ENCODE measurements at regions not wholly inside any gene's neighbourhood (a gene's known extent, or its start where the extent isn't known, plus 50 kb on each side); places are given as distances from the start of the nearest gene placed in this dataset.
"Not testable (repeated sequence)": the region's sequence is repeated elsewhere in the genome, so short reads cannot be mapped to it uniquely, and the experiment has no call there.

GRCh38 chr12:28994179-28994715, 154.8 kb upstream of the FAR2 start:
- no peak for FAIRE-seq

GRCh38 chr12:28996688-28997087, 152.4 kb upstream of the FAR2 start:
- FAIRE-seq: no peak

GRCh38 chr12:28998662-28999120, 150.4 kb upstream of the FAR2 start:
- FAIRE-seq: no peak

- FAIRE-seq: no peak
These were observed 144.8 kb upstream of the FAR2 start for GRCh38 chr12:29004066-29004935.

- no peak for FAIRE-seq
These were observed 144.2 kb upstream of the FAR2 start for GRCh38 chr12:29004936-29005304.

GRCh38 chr12:29008786-29009185, 140.3 kb upstream of the FAR2 start:
- FAIRE-seq: no peak

GRCh38 chr12:29012673-29013072, 136.4 kb upstream of the FAR2 start:
- FAIRE-seq: no peak

GRCh38 chr12:29017532-29017931, 131.5 kb upstream of the FAR2 start:
- FAIRE-seq: not testable (repeated sequence)

- FAIRE-seq: no peak
These were observed 125.5 kb upstream of the FAR2 start for GRCh38 chr12:29023436-29024076.

- no peak for FAIRE-seq
These were observed 125.0 kb upstream of the FAR2 start for GRCh38 chr12:29024117-29024516.

GRCh38 chr12:29025937-29026336, 123.1 kb upstream of the FAR2 start:
- no peak for FAIRE-seq

GRCh38 chr12:29026419-29026818, 122.7 kb upstream of the FAR2 start:
- FAIRE-seq: no peak

- FAIRE-seq: not testable (repeated sequence)
These were observed 119.6 kb upstream of the FAR2 start for GRCh38 chr12:29029484-29029883.

- FAIRE-seq: no peak
These were observed 119.1 kb upstream of the FAR2 start for GRCh38 chr12:29030006-29030405.

GRCh38 chr12:29032446-29032845, 116.6 kb upstream of the FAR2 start:
- no peak for FAIRE-seq

GRCh38 chr12:29033519-29033918, 115.6 kb upstream of the FAR2 start:
- no peak for FAIRE-seq

GRCh38 chr12:29035112-29035511, 114.0 kb upstream of the FAR2 start:
- no peak for FAIRE-seq

GRCh38 chr12:29039013-29039412, 110.1 kb upstream of the FAR2 start:
- no peak for FAIRE-seq

GRCh38 chr12:29041621-29042020, 107.5 kb upstream of the FAR2 start:
- FAIRE-seq: peak; percentile 89

GRCh38 chr12:29043069-29043468, 106.0 kb upstream of the FAR2 start:
- no peak for FAIRE-seq

GRCh38 chr12:29044799-29045198, 104.3 kb upstream of the FAR2 start:
- no peak for FAIRE-seq

GRCh38 chr12:29048787-29049186, 100.3 kb upstream of the FAR2 start:
- no peak for FAIRE-seq

GRCh38 chr12:29050503-29050902, 98.6 kb upstream of the FAR2 start:
- no peak for FAIRE-seq

- FAIRE-seq: no peak
These were observed 97.9 kb upstream of the FAR2 start for GRCh38 chr12:29051221-29051620.

Measured in colon (tissue), 2 donors.